Activated CD4-positive, alpha-beta T cell treated with anti-CD3 and anti-CD28 coated beads for 36 hours (primary cell): ENCODE measurements at regions not wholly inside any gene's neighbourhood (a gene's known extent, or its start where the extent isn't known, plus 50 kb on each side); places are given as distances from the start of the nearest gene placed in this dataset.
"Not testable (repeated sequence)": the region's sequence is repeated elsewhere in the genome, so short reads cannot be mapped to it uniquely, and the experiment has no call there.

Experiments used
- ATAC-seq: fragments of 200-7000 bp; cut with Tn5 transposase; one replicate; pipeline ENCODE4 v1.10.0; 2021; ENCODE audit warnings: mild to moderate bottlenecking, moderate library complexity
- CTCF ChIA-PET: fragments of 350-600 bp; sonication (Branson Sonifier 250); formaldehyde crosslinking; loops from one replicate; lab custom pipeline; 2021; ENCODE audit warnings: antibody characterized with exemption; lab: Charles Lee
- POLR2A ChIA-PET: fragments of 350-600 bp; sonication (Branson Sonifier 250); formaldehyde crosslinking; loops from one replicate; lab custom pipeline; 2021; ENCODE audit warnings: antibody characterized with exemption, inconsistent platforms; lab: Charles Lee
- DNase-seq: peaks from one replicate; pipeline ENCODE4 v3.0.0-alpha.2; 2020
- H3K27ac Mint-ChIP-seq: one replicate; pipeline ENCODE4 v1.8.0; 2021; ENCODE audit warnings: mixed read lengths
- H3K27me3 Mint-ChIP-seq: one replicate; pipeline ENCODE4 v1.8.0; 2021; ENCODE audit warnings: mixed read lengths
- H3K36me3 Mint-ChIP-seq: one replicate; pipeline ENCODE4 v1.8.0; 2021; ENCODE audit warnings: low read depth, mixed read lengths
- H3K4me1 Mint-ChIP-seq: one replicate; pipeline ENCODE4 v1.8.0; 2021; ENCODE audit warnings: mixed read lengths
- H3K4me3 Mint-ChIP-seq: one replicate; pipeline ENCODE4 v1.8.0; 2021; ENCODE audit warnings: mild to moderate bottlenecking, moderate library complexity, mixed read lengths
- H3K9me3 Mint-ChIP-seq: one replicate; pipeline ENCODE4 v1.8.0; 2021; ENCODE audit warnings: low read depth, mixed read lengths
- intact Hi-C, 2 experiments: fragments of 100-400 bp; cut with DNase I in 1 of 2; cut with micrococcal nuclease in 1 of 2; formaldehyde crosslinking; loops; one replicate each; pipeline versions ENCODE4 v1.14.2 to v1.15.1; 2022 to 2024; cut with DNase I, micrococcal nuclease

DNA sequence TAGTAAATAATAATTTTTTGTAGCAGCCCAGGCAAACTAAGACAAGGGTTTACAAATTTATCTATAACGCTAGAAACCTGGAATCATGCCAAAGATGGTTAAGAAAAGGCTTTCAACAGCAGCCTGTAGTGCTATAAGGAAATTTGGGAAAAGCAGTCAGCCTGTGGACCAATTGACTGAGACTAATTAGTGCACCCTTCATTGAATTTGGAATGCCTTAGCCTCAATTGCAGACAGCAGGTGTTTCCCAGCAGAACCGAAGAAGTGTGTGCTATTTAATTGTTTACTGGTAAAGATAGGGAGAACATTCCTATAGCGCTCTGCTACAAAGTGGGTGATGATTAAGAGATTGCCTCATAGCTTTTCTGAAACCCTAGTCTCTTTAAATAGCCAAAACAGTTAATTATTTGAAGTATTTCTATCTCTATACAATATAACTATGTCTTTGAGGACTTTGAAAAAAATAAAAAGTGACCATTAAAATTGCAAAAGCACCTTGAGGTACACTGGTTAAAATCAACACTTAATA is 1884.3 kb upstream of the PCDH20 start:
- Mint-ChIP-seq H3K9me3 (peaks cover 2% of the 10 kb centered on the region), H3K36me3 (no peaks in the 10 kb centered on the region), H3K27ac (no peak overlapping the region), H3K4me1 (no peaks in the 10 kb centered on the region), H3K27me3 (no peaks in the 10 kb centered on the region), H3K4me3 (no peak overlapping the region)
- ChIA-PET CTCF (no interaction called here), POLR2A (no interaction called here)
- no peak for ATAC-seq
- intact Hi-C loops, result no loop called here
- no peak for DNase-seq

- no peak overlapping the region for H3K4me3 Mint-ChIP-seq
- intact Hi-C loops, result no loop called here
- DNase-seq, result no peak
- H3K4me1 Mint-ChIP-seq, result no peaks in the 10 kb centered on the region
- peaks cover 2% of the 10 kb centered on the region for H3K9me3 Mint-ChIP-seq
- no peaks in the 10 kb centered on the region for H3K36me3 Mint-ChIP-seq
- H3K27ac Mint-ChIP-seq, result no peak overlapping the region
- ChIA-PET CTCF (no interaction called here), POLR2A (no interaction called here)
- H3K27me3 Mint-ChIP-seq, result no peaks in the 10 kb centered on the region
- ATAC-seq, result no peak
Measured at GRCh38 chr13:63297163-63297562, 1881.5 kb upstream of the PCDH20 start.

DNA sequence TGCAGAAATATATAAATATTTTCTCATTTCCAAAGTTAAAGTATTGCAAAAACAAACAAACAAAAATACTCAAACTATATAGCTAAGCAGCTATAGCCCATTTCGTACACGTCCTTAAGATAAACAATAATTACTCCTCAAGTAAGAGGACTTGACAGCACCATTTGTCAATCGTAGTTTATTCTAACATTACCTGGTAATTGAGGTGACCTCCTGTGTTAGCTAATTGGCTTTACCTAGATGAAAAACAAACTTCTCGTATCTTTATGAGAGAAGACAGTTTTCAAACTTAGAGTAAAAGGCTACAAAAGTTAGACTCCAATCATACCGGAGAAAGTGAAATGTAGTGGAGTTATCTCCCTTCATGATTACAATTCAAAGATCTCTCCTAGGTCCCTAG is 1876.1 kb upstream of the PCDH20 start:
- no peak overlapping the region for H3K27ac Mint-ChIP-seq
- intact Hi-C loops, result no loop called here
- no peak overlapping the region for H3K4me3 Mint-ChIP-seq
- DNase-seq, result no peak
- peaks cover 2% of the 10 kb centered on the region for H3K9me3 Mint-ChIP-seq
- H3K36me3 Mint-ChIP-seq, result no peaks in the 10 kb centered on the region
- CTCF ChIA-PET, result no interaction called here
- H3K27me3 Mint-ChIP-seq, result no peaks in the 10 kb centered on the region
- no peaks in the 10 kb centered on the region for H3K4me1 Mint-ChIP-seq
- POLR2A ChIA-PET, result no interaction called here
- ATAC-seq, result no peak

GRCh38 chr13:63288576-63288975 is 1872.9 kb upstream of the PCDH20 start:
- Mint-ChIP-seq H3K4me1 (no peaks in the 10 kb centered on the region), H3K27ac (no peak overlapping the region), H3K9me3 (peaks cover 11% of the 10 kb centered on the region), H3K27me3 (no peaks in the 10 kb centered on the region), H3K36me3 (no peaks in the 10 kb centered on the region), H3K4me3 (no peak overlapping the region)
- POLR2A ChIA-PET, result no interaction called here
- no peak for DNase-seq
- CTCF ChIA-PET, result no interaction called here
- intact Hi-C loops, result no loop called here
- no peak for ATAC-seq

DNA sequence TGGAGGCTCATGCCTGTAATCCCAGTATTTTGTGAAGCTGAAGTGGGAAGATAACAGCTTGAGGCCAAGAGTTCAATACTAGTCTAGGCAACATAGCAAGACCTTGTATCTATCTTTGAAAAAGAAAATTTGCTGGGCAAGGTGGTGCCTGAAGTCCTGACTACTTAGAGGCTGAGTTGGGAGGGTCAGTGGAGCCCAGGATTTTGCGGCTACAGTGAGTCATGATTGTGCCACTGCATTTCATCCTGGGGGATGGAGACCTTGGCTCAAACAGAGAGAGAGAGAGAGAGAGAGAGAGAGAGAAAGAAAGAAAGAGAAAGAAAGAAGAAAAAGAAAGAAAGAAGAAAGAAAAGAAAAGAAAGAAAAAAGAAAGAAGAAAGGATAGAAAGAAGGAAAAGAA is 1872.3 kb upstream of the PCDH20 start:
- ChIA-PET POLR2A (no interaction called here), CTCF (interaction anchor here (0.6 kb wide), 1 partner anchor 1696 kb away, joined by 3 read pairs; no protein-coding TSS in a partner anchor)
- H3K4me3 Mint-ChIP-seq, result no peak overlapping the region
- no peaks in the 10 kb centered on the region for H3K36me3 Mint-ChIP-seq
- peaks cover 11% of the 10 kb centered on the region for H3K9me3 Mint-ChIP-seq
- intact Hi-C loops, result no loop called here
- no peaks in the 10 kb centered on the region for H3K4me1 Mint-ChIP-seq
- ATAC-seq, result no peak
- no peak overlapping the region for H3K27ac Mint-ChIP-seq
- H3K27me3 Mint-ChIP-seq, result no peaks in the 10 kb centered on the region
- no peak for DNase-seq

GRCh38 chr13:63285426-63285825 is 1869.8 kb upstream of the PCDH20 start:
- intact Hi-C loops, result no loop called here
- CTCF ChIA-PET, result no interaction called here
- POLR2A ChIA-PET, result no interaction called here
- Mint-ChIP-seq H3K9me3 (peaks cover 16% of the 10 kb centered on the region), H3K36me3 (no peaks in the 10 kb centered on the region), H3K4me1 (no peaks in the 10 kb centered on the region), H3K27me3 (no peaks in the 10 kb centered on the region), H3K27ac (no peak overlapping the region), H3K4me3 (no peak overlapping the region)
- DNase-seq, result no peak
- no peak for ATAC-seq

DNA sequence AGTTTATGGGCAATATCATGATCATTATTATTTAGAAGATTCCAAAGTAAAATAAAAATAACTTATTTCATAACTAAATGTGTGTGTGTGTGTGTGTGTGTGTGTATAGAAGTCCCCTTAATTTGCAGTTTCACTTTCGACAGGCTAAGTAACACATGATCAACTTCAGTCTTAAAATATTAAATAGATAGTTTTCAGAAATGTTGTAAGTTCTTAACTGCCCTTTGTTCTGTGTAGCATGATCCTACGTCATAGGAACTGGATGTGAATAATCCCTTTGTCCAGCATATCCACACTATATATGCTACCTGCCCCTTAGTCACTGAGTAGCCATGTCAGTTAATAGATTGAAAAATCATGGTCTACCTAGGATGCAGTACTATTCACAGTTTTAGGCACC is 1863.5 kb upstream of the PCDH20 start:
- POLR2A ChIA-PET, result no interaction called here
- H3K27me3 Mint-ChIP-seq, result no peaks in the 10 kb centered on the region
- ATAC-seq (no peak), DNase-seq (no peak)
- H3K4me1 Mint-ChIP-seq, result no peaks in the 10 kb centered on the region
- no peak overlapping the region for H3K4me3 Mint-ChIP-seq
- H3K9me3 Mint-ChIP-seq, result peaks cover 12% of the 10 kb centered on the region
- CTCF ChIA-PET, result no interaction called here
- H3K27ac Mint-ChIP-seq, result no peak overlapping the region
- no peaks in the 10 kb centered on the region for H3K36me3 Mint-ChIP-seq
- intact Hi-C loops, result no loop called here

DNA sequence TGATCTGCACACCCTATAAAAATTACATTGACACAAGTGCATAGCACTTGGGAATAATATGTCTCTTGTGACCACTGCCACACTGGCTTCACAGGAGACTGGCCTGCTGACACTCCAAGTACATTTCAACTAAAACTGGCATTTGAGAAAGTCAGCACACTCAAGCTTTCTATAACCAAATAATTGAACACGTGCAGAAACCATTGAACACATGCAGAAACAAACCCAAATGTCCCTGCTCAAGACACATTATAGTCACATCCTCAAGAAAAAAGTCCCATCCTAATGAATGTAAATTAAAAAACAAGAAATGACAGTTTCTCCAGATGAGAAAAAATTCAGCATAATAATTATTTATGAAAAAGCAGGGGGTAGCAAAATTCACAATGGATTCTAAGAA is 1859.1 kb upstream of the PCDH20 start:
- Mint-ChIP-seq H3K27ac (no peak overlapping the region), H3K4me1 (no peaks in the 10 kb centered on the region), H3K36me3 (no peaks in the 10 kb centered on the region), H3K27me3 (no peaks in the 10 kb centered on the region), H3K4me3 (no peak overlapping the region), H3K9me3 (peaks cover 8% of the 10 kb centered on the region)
- intact Hi-C loops, result no loop called here
- CTCF ChIA-PET, result no interaction called here
- POLR2A ChIA-PET, result no interaction called here
- ATAC-seq (no peak), DNase-seq (no peak)

GRCh38 chr13:63249411-63250187 is 1834.0 kb upstream of the PCDH20 start:
- no peak overlapping the region for H3K4me3 Mint-ChIP-seq
- ATAC-seq, result no peak
- POLR2A ChIA-PET, result interaction anchor here (0.6 kb wide), 1 partner anchor 1833 kb away, joined by 3 read pairs; no protein-coding TSS in a partner anchor
- H3K27me3 Mint-ChIP-seq, result no peaks in the 10 kb centered on the region
- intact Hi-C loops, result no loop called here
- no peaks in the 10 kb centered on the region for H3K36me3 Mint-ChIP-seq
- no peaks in the 10 kb centered on the region for H3K4me1 Mint-ChIP-seq
- H3K27ac Mint-ChIP-seq, result no peak overlapping the region
- H3K9me3 Mint-ChIP-seq, result peaks cover 7% of the 10 kb centered on the region
- no peak for DNase-seq
- CTCF ChIA-PET, result no interaction called here

GRCh38 chr13:63236667-63237396 is 1821.2 kb upstream of the PCDH20 start:
- H3K27ac Mint-ChIP-seq, CTCF ChIA-PET: not testable (repeated sequence)

DNA sequence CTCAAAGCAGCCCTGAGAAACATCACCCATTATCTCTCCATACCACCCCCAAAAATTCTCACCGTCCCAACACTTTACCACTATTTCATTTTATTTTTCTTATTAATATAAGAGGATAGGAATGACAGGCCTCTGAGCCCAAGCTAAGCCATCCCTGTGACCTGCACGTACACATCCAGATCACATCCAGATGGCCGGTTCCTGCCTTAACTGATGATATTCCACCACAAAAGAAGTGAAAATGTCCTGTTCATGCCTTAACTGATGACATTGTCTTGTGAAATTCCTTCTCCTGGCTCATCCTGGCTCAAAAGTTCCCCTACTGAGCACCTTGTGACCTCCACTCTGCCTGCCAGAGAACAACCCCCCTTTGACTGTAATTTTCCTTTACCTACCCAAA is 1802.9 kb upstream of the PCDH20 start:
- H3K27ac Mint-ChIP-seq, H3K4me1 Mint-ChIP-seq, H3K4me3 Mint-ChIP-seq, DNase-seq, POLR2A ChIA-PET, H3K36me3 Mint-ChIP-seq, H3K27me3 Mint-ChIP-seq, ATAC-seq, CTCF ChIA-PET, intact Hi-C loops: not testable (repeated sequence)
- H3K9me3 Mint-ChIP-seq, result peaks cover 10% of the 10 kb centered on the region

More at GRCh38 chr13:63236667-63237396, 1821.2 kb upstream of the PCDH20 start:
- intact Hi-C loops, ATAC-seq, POLR2A ChIA-PET, H3K27me3 Mint-ChIP-seq, H3K36me3 Mint-ChIP-seq, H3K4me1 Mint-ChIP-seq, H3K4me3 Mint-ChIP-seq, DNase-seq: not testable (repeated sequence)
- peaks cover 13% of the 10 kb centered on the region for H3K9me3 Mint-ChIP-seq
